Lung microvascular endothelial cell (primary cell): ENCODE measurements at regions not wholly inside any gene's neighbourhood (a gene's known extent, or its start where the extent isn't known, plus 50 kb on each side); places are given as distances from the start of the nearest gene placed in this dataset.
"Not testable (repeated sequence)": the region's sequence is repeated elsewhere in the genome, so short reads cannot be mapped to it uniquely, and the experiment has no call there.

Experiments
- DNase-seq, 2 donors: peaks; one replicate each; pipeline versions ENCODE4 v3.0.0 to v3.0.0-alpha.2; 2010; ENCODE audit warnings: low read depth in 2 of 2

- DNase-seq, result no peak
Measured at GRCh38 chr12:90510948-90511347, 444.0 kb downstream of the CCER1 start.

- no peak for DNase-seq
Measured at GRCh38 chr12:90504806-90505205, 450.2 kb downstream of the CCER1 start.

DNA sequence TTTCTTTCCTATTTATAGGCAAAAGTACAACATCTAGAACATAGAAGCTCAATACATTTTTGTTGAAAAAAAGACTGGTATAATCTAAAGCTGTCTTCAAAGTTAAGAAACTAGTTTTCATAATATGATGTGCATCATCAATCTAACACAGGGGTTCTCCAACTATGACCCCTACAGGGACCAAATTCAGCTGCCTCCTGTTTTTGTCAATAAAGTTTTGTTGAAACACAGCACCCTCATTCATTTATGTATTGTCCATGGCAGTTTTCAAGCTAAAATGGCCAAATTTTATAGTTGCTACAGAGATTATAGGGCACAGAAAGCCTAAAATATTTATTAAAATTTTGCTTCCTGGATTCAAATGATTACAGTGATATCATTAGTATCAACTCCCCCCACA lies 452.9 kb downstream of the CCER1 start:
- no peak for DNase-seq

DNA sequence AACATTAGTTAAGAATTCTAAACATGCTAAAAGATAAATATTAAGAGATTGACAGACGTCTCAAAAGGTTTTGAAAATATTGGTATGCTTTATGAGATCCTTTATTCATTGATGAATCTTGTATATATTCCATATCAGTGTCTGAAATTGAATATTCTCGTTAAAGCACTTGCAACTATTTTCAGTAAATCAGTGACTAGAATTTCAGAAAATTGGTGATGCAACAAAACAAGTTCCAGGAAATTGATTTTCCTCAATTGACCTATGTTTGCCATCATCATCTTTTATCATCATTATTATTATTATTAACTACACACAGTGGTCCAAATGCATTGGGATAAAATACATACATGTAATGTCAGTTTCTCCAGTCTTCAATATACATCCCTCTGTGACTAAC lies 453.6 kb downstream of the CCER1 start:
- no peak for DNase-seq

GRCh38 chr12:90499795-90500194 lies 455.2 kb downstream of the CCER1 start:
- no peak for DNase-seq

DNA sequence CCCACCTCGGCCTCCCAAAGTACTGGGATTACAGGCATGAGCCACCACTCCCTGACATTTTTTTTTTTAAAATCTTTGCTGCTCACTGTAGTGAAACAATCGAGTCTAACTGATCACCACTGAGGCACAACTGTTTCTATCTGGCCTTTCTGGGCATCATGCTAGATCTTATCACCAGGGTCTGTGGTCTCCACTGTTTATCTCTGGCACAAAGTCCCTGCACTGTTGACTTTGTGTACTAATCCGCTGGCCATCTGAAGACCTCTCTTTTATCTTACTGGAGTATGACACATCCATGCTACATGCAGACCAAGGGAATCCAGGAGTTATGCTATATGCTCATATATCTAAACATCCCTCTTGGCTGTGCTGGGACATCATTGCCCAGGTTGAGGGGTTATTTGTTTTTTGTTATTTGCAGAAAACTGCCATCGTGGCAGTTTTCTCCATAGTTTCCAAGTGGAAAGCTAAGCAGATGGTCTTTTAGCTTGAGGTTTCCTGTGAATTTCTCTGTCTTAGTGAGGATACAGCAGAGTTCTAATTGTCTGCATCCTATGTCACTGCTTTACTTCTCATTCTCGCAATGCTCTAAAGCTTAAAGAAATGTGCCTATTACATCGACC lies 456.9 kb downstream of the CCER1 start:
- no peak for DNase-seq

GRCh38 chr12:90490355-90490754 lies 464.6 kb downstream of the CCER1 start:
- DNase-seq, result no peak

DNA sequence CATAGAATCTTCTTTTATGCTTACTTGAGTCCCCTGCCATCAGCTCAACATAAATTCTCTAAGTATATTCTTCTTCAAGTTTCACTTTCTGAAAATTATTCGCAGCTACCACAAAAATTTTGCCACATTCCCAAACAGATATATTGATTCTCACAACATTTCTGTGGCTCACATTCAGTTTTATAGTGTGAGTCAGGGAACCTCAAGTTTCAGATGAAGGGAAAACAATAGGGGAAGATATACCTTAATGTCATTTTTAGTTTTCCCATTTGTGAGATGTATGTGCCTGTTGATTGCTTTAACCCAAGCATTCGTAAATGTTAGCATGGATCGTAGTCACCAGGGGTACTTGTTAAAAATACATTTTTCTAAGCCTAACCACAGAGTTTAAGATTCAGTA lies 465.8 kb downstream of the CCER1 start:
- DNase-seq, result no peak

GRCh38 chr12:90485560-90485959 lies 469.4 kb downstream of the CCER1 start:
- DNase-seq, result no peak

DNA sequence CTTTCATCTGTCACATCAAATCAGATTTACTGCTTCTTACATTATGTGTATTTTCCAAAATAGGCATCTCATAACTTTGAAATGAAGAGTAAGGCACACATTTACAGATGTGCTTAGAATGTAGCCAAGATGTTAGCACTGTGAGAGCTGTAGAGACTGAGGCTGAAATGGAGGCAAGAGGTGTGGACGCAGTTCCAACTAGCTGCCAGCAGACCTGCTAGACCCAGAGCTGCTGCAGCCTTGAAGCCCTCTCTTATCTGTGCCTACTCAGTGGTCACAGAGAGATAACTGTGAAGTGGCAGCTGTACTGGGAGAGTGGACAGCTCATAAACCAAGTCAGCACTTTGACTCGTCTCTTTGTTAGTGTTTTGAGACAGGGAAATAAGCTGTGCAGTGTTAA lies 470.9 kb downstream of the CCER1 start:
- no peak for DNase-seq

DNA sequence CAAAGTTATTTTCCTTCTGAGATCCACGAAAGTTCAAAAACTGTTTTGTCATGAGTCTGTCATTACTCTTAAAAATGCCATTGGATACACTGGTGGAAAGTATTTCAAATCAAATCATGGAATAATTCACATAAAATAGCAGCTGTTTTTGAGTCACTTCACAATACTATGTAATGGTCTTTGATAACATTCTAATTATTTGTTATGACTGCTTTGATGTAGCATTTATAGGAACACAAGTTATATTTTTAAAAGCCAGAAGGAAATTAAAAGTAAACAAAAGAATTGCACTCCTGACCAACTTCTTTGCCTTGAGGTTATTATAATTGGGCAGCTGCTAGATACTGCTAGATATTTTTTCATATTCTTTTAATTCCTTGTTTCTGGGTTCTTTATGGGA lies 473.2 kb downstream of the CCER1 start:
- no peak for DNase-seq

DNA sequence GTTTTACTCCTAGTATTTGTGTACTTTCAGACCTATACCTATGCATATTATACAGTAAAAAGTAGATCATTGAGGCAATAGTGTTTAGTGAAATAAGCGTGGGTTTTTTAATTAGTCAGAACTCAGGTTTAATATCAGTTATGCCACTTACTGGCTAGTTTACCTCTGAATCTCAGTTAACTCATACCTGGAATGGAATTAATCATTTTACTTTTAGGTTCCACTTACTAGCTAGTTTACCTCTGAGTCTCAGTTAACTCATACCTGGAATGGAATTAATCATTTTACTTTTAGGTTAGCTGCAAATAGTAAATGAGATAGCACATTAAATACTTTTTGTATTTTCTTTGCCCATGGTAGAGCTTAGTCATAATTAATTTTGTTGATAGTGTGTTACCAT lies 475.7 kb downstream of the CCER1 start:
- DNase-seq, result no peak

DNA sequence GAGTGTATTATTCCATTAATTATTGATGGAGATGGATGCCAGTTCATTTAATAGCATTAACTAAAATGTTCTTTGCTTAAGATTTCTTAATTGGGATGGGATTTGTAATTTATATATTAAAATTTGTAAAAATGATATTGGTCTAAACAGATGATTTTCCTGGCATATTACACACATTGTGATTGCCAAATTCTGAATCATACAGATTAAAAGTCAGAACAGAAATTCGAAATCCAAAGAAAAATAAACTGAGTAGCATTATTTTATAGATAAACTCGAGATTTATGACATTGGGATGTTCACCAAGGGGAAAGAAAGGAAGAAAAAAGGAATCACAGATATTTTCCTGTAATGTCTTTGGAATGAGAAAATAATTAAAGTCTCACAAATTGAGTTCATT lies 481.1 kb downstream of the CCER1 start:
- DNase-seq, result no peak

DNA sequence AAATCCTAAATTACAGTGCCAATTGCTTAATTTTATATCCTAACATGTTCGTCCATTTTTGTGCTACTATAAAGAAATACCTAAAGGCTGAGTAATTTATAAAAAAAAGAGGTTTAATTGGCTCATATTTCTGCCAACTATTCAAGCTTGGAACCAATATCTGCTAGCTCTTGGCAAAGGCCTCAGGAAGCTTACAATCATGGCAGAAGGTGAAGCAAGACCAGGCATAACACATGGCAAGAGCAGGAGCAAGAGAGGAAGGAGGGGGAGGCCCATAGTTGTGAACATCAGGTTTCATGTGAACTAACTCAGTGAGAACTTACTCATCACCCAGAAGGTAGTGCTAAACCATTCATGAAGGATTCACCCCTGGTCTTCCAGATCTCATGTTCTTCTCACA lies 494.3 kb downstream of the CCER1 start:
- DNase-seq, result no peak

DNA sequence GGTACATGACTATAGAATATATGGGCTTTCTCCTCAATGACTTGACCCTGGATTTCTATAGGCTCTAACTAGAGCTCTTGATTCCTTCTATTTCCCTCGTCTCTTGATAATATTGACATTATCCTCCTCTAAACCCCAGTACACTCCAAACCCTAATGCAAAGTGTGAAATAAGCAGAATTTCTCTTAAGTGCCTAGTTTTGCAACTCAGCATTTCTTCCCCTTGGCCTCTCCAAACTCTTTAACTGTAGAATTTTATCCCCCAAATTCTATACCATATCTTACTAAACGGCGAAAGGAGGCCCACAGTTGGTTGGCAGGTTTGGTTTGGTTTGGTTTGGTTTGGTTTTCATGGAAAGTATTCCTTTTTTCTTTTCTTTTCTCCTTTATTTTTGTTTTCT lies 498.7 kb downstream of the CCER1 start:
- no peak for DNase-seq

GRCh38 chr12:90455756-90456155 lies 499.2 kb downstream of the CCER1 start:
- no peak for DNase-seq

GRCh38 chr12:90449611-90450010 lies 505.4 kb downstream of the CCER1 start:
- DNase-seq, result peak in 1 of 2 donors; percentile 9

DNA sequence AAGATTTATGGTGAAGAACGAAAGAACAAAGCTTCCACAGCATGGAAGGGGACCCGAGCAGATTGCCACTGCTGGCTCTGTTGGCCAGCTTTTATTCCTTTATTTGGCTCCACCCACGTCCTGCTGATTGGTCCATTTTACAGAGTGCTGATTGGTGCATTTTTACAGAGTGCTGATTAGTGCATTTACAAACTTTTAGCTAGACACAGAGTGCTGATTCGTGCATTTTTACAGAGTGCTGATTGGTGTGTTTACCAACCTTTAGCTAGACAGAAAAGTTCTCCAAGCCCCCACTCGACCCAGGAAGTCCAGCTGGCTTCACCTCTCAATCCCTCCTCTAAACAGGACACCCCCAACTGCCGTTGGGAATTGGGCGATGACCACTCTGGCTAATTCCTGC lies 511.5 kb downstream of the CCER1 start:
- not testable (repeated sequence) for DNase-seq

DNA sequence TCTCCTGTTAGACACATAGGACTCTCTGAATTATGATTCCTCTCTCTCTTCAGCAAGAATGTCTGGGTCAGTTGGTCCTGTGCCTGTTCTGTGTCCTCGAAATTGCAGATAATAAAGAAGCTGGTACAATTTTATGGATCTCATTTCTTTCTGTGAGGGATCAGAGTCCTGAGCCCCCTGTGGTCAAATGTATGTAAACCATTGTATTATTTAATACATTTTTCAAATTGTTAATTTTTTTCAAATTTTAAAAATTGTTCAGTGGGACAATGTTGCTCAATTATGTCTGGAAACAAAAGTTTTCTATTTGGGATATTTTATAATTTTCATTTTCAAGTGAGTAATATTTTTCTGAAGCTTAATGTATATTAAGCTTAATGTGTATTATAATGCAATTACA lies 513.5 kb downstream of the CCER1 start:
- no peak for DNase-seq

- DNase-seq, result no peak
Measured at GRCh38 chr12:90428881-90429280, 526.1 kb downstream of the CCER1 start.

DNA sequence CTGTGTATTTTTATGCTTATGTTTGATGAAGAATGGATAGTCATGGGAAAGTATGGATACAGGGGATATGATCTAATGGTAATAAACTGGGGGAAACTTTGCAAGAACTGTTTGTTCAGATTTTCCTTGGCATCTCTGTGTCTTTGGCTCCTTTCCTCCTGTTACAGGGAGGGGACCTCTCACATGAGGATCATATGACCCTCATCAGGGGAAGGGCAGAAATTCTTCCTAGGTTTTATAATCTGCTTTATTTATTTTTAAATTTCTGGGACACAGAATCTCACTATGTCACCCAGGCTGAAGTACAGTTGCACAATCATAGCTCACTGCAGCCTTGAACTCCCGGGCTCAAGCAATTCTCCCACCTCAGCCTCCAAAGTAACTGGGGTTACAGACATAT lies 526.5 kb downstream of the CCER1 start:
- DNase-seq, result no peak

DNA sequence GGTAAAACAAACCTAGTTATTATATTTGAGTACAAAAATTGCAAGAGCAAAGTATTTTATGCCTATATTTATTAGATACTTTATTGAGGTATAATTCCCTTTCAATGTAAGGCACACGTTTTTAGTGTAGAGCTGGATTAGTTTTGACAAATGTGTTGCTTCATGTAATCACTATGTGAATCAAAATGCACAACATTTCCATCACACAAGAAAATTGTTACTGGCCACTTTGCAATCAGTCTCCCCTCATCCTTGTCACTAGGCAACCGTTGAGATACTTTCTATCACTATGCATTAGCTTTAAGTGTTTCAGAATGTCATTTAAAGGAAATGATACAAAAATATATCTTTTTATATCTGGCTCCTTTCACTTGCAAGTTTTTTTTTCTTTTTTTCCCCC lies 531.0 kb downstream of the CCER1 start:
- DNase-seq, result no peak

- no peak for DNase-seq
Measured at GRCh38 chr12:90410962-90411361, 544.0 kb downstream of the CCER1 start.

- no peak for DNase-seq
Measured at GRCh38 chr12:90407841-90408240, 547.1 kb downstream of the CCER1 start.
